ENCODE measurements at regions not wholly inside any gene's neighbourhood (a gene's known extent, or its start where the extent isn't known, plus 50 kb on each side); places are given as distances from the start of the nearest gene placed in this dataset.
"Not testable (repeated sequence)": the region's sequence is repeated elsewhere in the genome, so short reads cannot be mapped to it uniquely, and the experiment has no call there.

GRCh38 chr12:111271674-111272418 is 97.0 kb downstream of the PHETA1 start:
- no peak for DNase-seq

GRCh38 chr12:111270774-111271173 is 98.1 kb downstream of the PHETA1 start:
- no peak for DNase-seq

- no peak for DNase-seq
Measured at GRCh38 chr12:111270239-111270638, 98.7 kb downstream of the PHETA1 start.

GRCh38 chr12:111269718-111270117 is 99.2 kb downstream of the PHETA1 start:
- DNase-seq: no peak

GRCh38 chr12:111268738-111269572 is 99.9 kb downstream of the PHETA1 start:
- DNase-seq: no peak

GRCh38 chr12:111267144-111267543 is 101.8 kb downstream of the PHETA1 start:
- DNase-seq: no peak

- DNase-seq: no peak
Measured at GRCh38 chr12:111261911-111262676, 106.8 kb downstream of the PHETA1 start.

GRCh38 chr12:111260732-111261131 is 108.2 kb downstream of the PHETA1 start:
- DNase-seq: no peak

GRCh38 chr12:111259231-111259630 is 109.7 kb downstream of the PHETA1 start:
- no peak for DNase-seq

- not testable (repeated sequence) for DNase-seq
Measured at GRCh38 chr12:111258081-111258480, 110.8 kb downstream of the PHETA1 start.

GRCh38 chr12:111257435-111257902 is 111.4 kb downstream of the PHETA1 start:
- no peak for DNase-seq

- no peak for DNase-seq
Measured at GRCh38 chr12:111256629-111257434, 112.1 kb downstream of the PHETA1 start.

GRCh38 chr12:111255261-111255660 is 113.6 kb downstream of the PHETA1 start:
- DNase-seq: no peak

GRCh38 chr12:111254106-111254505 is 114.8 kb downstream of the PHETA1 start:
- DNase-seq: no peak

GRCh38 chr12:111253213-111253612 is 115.7 kb downstream of the PHETA1 start:
- no peak for DNase-seq

- no peak for DNase-seq
Measured at GRCh38 chr12:111251787-111252186, 117.1 kb downstream of the PHETA1 start.

GRCh38 chr12:111251058-111251730 is 117.7 kb downstream of the PHETA1 start:
- DNase-seq: no peak

GRCh38 chr12:111250251-111250881 is 118.5 kb downstream of the PHETA1 start:
- no peak for DNase-seq

- DNase-seq: no peak
Measured at GRCh38 chr12:111249757-111250156, 119.1 kb downstream of the PHETA1 start.

- peak; percentile 19 for DNase-seq
Measured at GRCh38 chr12:111249018-111249370, 119.9 kb downstream of the PHETA1 start.
